GM21825 (cell line): ENCODE measurements at regions not wholly inside any gene's neighbourhood (a gene's known extent, or its start where the extent isn't known, plus 50 kb on each side); places are given as distances from the start of the nearest gene placed in this dataset.
"Not testable (repeated sequence)": the region's sequence is repeated elsewhere in the genome, so short reads cannot be mapped to it uniquely, and the experiment has no call there.

Experiments
- ATAC-seq: cut with Tn5 transposase; IDR thresholded peaks from one replicate; pipeline ENCODE4 v1.9.1; 2021; ENCODE audit warnings: mild to moderate bottlenecking, moderate library complexity; ENCODE audit not compliant: unreplicated experiment

GRCh38 chr6:118719351-118720124 lies 68.1 kb upstream of the CEP85L start:
- ATAC-seq: peak; percentile 61

DNA sequence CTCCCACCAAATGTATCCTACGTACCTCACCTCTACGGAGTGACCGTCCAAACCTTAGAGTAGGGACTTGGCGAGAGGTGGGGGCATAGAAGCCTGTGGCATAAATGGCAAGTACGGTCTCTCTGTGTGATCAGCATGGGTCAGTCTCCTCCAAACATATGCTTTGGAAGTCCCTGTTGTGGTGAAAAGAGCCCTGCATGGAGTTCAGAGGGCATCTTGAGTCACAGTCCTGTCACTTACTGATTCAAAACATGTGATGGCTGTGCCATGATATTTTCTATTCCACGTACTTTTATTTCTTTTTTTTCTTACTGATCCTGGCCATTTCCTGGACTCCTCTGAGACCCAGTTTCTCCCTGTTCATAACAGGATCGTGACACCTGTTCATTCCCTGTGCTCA lies 67.5 kb upstream of the CEP85L start:
- ATAC-seq: no peak

GRCh38 chr6:118718297-118718696 lies 66.9 kb upstream of the CEP85L start:
- ATAC-seq: no peak

GRCh38 chr6:118717106-118717505 lies 65.7 kb upstream of the CEP85L start:
- no peak for ATAC-seq

DNA sequence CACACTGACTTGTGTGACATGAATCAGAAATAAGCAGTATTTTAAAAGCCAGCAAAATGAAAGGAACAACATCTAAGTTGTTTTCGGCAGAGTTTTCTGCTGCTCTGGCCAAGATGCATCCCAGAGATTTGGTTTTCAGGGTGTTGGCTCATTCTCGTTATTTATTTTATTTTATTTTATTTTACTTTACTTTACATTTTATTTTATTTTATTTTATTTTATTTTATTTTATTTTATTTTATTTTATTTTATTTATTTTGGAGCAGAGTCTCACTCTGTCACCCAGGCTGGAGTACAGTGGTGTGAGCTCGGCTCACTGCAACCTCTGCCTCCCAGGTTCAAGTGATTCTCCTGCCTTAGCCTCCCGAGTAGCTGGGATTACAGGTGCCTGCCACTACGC lies 64.5 kb upstream of the CEP85L start:
- ATAC-seq: not testable (repeated sequence)

- no peak for ATAC-seq
Measured at GRCh38 chr6:118715376-118715775, 64.0 kb upstream of the CEP85L start.

DNA sequence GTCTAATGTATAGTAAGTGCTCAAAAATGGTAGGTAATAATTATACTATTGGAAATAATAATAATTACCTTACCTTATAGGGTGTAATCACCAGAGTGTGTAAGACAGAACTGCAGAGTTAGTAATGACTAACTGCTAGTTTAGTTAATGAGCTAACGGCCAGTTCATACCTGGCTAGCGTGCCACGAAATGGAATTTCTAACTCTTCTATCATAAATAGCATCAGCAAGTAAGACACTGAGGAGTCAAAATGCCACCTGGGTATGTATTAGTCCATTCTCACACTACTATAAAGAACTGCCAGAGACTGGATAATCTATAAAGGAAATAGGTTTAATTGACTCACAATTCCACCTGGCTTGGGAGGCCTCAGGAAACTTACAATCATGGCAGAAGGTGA lies 63.4 kb upstream of the CEP85L start:
- ATAC-seq: no peak

DNA sequence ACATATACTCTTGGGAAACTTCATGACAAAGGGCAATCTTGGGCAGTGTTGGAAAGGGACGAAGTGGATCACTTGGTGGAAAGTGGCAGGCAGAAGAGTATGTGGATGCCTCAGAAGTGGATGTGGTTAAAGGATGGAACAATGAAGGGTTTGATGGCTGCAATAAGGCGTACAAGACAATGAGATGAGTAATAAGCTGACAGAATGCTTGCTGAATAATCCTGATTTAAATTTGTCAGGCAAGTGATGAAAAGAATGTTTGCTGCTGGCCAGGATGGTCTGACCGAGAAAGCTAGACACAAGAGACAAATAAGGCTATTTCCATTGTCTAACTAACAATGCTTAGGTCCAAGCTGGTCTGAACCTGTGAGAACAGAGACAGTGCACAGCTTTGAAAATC lies 61.6 kb upstream of the CEP85L start:
- ATAC-seq: no peak

- ATAC-seq: no peak
Measured at GRCh38 chr6:118710616-118711015, 59.2 kb upstream of the CEP85L start.

- ATAC-seq: peak; percentile 90
Measured at GRCh38 chr6:118709859-118710350, 58.5 kb upstream of the CEP85L start.

GRCh38 chr6:118708744-118709143 lies 57.4 kb upstream of the CEP85L start:
- peak; percentile 0 for ATAC-seq

DNA sequence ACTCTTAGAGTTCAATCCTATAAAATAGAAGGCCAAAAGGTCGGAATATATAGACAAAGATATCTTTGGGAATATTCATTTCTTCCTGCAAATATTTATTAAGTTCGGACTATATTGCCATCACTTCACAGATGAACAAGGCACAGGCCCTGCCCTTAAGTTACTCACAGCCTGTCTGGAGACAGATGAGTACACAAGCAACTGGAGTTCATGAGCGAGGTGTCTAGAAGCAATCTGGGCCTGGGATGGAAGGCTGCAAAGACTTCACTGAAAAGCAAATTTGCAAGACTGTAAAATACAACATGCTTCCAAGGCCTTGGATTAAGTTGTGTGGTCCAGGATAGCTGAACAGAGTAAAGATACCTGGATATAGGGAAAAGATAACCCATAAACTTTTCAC lies 56.7 kb upstream of the CEP85L start:
- ATAC-seq: no peak

GRCh38 chr6:118706702-118707101 lies 55.3 kb upstream of the CEP85L start:
- ATAC-seq: no peak

- peak; percentile 32 for ATAC-seq
Measured at GRCh38 chr6:118705544-118706491, 54.4 kb upstream of the CEP85L start.

DNA sequence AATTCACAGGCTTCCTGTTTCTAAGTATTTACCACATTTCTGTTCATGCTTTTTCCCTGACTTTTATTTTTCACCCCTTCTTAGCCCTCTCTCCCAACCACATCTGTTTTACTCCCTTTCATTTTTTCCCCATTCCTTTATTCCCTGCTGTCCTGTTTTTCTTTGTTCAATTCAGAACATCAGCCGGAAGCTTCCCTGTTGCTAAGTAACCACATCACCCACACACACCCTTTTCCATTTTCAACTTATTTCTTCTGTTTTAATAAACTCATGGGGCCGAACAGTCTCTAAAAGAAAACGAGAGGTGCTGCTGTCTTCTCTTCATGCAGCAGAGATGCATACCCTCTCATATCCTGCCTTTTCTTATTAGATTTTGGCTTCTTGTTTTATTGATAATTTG lies 53.5 kb upstream of the CEP85L start:
- no peak for ATAC-seq

- ATAC-seq: not testable (repeated sequence)
Measured at GRCh38 chr6:118701260-118701659, 49.9 kb upstream of the CEP85L start.
